NCI-H2196 (cell line): ENCODE measurements at regions not wholly inside any gene's neighbourhood (a gene's known extent, or its start where the extent isn't known, plus 50 kb on each side); places are given as distances from the start of the nearest gene placed in this dataset.

Experiments used
- DNase-seq: peaks from one replicate; lab custom pipeline; 2025; ENCODE audit not compliant: unreplicated experiment; lab: John Stamatoyannopoulos, UW

DNA sequence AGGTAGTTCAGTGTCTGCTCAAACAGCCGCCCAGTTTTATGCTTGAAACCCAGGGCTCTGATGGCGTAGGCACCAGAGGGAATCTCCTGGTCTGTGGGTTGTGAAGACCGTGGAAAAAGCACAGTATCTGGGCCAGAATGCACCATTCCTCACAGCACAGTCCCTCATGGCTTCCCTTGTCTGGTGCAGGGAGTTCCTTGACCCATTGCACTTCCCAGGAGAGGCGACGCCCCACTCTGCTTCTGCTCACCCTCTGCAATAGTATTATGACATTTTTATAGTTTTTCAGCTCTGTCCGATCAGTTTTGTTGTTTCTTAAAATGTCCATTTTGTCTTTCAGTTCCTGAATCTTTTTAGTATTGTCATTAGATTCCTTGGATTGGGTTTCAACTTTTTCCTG, 343.5 kb downstream of the EDEM1 start:
- no peak for DNase-seq

DNA sequence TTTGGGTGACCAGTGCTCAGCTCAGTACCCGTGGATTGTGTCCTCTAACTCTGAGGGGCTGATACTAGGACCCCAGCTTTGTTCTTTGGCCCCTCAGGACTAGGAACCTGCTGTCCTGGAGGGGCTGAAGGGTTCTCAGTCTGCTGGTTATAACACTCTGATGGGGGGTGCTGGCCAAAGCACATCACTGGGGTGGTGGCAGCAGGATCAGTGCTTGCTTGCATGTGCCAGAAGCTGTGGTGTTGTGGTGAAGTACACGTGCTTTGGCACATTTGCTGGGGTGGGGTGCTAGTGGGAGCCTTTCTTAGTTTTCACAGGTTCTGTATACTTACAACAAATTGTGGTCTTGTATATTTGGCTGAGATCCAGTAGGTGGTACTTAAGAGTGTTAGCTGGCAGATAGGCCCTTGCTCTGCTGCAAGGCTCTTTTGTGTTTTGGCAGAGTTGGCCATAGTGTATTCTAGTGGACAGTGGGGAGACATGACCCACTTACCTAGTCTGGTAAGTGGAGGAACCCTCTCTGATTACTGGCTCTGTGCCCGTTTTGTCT, 344.3 kb downstream of the EDEM1 start:
- no peak for DNase-seq

DNA sequence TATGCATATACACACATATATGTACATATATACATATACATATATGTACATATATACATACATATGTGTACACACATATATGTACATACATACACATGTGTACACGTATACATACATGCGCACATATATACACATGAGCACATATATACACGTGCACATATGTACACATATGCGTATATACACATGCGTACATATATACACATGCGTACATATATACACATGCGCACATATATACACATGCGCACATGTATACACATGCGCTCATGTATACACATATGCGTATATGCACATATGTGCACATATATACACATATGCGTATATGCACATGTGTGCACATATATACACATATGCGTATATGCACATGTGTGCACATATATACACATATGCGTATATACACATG, 353.0 kb downstream of the EDEM1 start:
- DNase-seq, result no peak

DNA sequence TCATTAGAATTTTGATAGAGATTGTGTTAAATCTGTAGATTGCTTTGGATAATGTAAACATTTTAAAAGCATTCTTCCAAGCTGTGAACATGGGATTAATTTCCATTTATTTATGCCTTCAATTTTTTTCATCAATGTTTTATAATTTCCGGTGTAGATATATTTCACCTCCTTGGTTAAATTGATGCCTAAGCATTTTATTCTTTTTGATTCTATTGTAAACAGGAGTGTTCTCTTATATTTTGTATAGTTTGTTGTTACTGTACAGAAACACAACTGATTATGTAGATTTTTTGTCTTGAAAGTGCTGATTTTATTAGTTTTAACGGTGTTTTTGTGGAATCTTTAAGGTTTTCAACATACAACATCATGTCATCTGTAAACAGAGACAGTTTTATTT, 355.0 kb downstream of the EDEM1 start:
- no peak for DNase-seq

DNA sequence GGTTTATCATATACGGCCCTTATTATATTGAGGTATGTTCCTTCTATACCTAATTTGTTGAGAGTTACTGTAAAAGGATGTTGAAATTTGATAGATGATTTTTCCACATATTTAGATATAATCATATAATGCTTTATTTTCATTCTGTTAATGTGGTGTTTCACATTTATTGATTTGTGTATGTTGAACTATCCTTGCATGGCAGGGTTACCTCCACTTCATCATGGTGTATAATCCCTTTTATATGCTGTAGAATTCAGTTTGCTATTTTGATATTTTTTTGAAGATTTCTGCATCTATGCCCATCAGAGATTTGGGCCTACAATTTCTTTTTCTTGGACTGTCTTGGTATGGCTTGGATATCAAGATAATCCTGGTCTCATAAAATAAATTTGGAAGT, 355.5 kb downstream of the EDEM1 start:
- DNase-seq, result no peak

DNA sequence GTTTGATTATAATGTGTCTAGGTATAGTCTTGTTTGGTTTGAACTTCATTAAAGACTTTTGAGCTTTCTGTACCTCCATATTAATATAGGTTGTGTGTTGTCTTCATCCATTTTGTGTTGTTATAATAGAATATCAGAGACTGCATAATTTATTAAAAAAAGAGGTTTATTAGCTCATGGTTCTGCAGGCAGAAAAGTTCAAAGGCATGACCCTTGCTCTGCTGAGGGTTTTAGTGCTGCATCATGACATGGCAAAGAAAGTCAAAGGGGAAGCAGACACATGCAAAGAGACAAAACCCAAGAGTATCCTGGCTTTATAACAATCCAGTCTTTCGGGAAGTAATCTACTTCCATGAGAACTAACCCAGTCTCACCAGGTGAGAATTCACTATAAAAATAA, 358.2 kb downstream of the EDEM1 start:
- DNase-seq, result no peak

DNA sequence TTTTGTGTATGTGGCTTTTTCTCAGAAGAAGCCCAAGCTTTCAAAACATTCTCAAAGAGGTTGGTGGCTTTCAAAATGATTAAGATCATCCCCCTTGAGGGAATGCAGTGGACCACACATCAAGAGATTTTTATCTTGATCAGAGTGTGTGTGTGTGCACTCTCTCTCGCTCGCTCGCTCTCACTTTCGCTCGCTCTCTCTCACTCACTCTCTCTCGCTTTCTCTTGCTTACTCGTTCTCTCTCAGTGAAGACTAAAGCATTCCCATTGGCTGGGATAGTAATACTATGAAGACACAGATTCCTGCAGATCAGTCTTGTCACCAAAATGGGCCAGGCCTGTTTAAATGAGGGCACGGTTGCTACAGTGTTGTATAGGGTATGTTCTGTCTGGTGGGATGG, 365.7 kb downstream of the EDEM1 start:
- DNase-seq, result no peak

DNA sequence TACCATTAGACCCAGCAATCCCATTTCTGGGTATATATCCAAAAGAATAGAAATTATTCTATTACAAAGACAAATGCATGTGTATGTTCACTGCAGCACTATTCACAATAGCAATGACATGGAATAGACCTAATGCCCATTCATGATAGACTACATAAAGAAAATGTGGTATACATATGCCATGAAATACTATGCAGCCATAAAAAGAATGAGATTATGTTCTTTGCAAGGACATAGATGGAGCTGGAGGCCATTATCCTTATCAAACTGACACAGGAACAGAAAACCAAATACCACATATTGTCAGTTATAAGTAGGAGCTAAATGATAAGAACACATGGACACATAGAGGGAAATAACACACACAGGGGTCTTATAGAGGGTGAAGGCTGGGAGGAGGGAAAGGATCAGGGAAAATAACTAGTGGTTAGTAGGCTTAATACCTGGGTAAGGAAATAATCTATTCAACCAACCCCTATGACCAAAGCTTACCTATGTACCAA, 366.8 kb downstream of the EDEM1 start:
- no peak for DNase-seq

DNA sequence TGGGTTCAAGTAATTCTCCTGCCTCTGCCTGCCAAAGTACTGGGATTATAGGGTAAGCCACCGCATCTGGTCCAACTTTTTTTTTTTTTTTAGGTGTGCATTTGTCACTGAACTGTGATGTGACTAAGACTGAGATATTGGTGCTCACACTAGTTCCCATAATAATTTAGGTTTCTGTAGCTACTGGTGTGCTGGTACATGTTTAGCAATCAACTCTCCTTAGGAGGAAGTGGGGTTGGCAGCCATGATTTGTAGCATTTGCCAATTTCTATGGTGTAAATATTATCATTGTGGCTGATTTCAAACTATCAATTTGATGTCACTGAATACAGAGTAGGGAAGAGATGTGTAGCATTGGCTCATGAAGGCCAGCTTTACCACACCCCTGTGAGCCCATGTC, 372.7 kb downstream of the EDEM1 start:
- DNase-seq, result no peak

DNA sequence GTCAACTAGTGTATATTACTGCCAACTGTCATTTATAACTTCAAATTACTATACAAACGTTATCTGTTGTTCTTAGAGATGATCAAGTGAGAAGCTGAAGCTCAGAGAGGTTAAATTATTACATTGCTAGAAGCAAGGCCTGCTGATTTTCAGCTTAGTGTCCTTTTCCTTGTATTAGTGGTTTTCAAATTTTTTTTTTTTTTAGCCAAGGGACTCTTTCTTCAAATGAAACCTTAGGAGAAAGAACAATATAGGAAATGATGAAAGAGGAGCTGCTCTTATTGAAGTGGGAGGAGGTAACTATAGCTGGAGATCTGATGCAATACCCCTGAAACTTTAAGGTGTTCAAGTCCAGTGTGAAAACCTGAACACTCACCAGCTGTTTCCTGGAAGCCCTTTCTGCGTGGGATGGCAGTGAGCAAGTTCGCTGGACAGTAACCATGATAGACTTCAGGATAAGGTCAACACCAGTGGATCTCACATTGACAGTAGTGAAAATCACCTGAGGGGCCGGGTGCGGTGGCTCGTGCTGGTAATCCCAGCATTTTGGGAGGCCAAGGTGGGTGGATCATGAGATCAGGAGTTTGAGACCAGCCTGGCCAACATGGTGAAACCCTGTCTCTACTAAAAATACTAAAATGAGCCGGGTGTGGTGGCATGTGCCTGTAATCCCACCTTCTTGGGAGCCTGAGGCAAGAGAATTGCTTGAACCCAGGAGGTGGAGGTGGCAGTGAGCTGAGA, 376.2 kb downstream of the EDEM1 start:
- DNase-seq, result no peak

DNA sequence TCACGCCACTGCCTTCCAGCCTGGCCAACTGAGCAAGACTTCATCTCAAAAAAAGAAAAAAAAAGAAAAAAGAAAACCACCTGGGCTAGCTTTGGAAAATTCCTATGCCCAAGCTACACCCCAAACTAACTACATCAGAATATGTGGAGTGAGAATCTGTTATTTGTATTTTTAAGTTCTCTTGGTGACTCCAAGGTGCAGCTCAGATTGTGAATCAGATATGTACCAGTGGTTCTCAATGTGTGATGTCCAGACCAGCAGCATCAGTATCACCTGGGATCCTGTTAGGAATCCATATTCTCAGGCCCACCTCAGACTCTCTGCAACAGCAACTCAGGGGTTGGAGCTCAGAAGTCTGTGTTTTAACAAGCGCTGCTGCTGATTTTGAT, 376.8 kb downstream of the EDEM1 start:
- no peak for DNase-seq

DNA sequence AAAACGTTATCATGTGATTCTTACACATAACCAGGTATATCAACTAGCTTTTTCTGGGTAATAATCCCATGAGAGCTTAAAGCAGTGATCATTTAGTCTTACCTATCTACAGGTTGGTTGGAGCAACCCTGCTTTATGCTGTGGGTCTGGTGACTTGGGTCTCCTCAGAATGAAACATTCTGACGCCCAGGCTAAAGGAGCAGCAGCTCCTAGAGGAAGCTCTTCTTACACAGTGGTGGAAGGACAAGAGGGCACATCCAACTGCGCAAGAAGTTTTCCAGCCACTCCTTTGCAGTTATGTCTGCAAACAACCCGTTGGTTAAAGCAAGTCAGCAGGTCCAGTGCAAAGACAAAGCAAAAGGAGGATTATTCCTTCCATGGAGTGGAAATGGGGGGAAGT, 377.5 kb downstream of the EDEM1 start:
- DNase-seq, result no peak

DNA sequence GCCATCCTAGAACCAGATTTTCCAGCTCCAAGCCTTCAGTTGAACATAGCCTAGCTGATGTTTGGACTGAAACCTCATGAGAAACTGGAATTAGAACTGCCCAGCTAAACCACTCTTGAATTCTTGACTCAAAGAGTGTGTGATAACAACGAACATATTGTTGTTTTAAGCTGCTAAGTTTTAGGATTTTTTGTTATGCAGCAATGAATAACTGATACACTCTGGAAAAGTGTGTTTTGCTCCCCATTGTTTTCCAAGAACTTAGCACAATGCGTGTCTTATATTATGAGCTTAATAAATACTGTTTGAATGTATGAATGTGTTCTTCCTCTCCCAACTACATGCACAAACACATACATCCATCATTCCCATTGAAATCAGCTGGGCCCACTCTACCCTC, 379.6 kb downstream of the EDEM1 start:
- no peak for DNase-seq

DNA sequence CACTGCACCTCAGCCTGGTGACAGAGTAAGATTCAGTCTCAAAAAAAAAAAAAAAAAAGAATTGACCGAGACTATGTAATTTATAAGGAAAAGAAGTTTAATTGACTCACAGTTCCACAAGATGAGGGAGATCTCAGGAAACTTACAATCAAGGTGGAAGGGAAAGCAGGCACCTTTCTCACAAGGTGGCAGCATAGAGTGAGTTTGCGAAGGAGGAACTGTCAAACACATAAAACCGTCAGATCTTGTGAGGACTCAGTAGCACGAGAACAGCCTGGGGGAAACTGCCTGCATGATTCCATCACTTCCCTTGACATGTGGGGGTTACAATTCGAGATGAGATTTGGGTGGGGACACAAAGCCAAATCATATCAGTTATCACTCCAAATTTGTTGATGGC, 380.9 kb downstream of the EDEM1 start:
- DNase-seq, result no peak

DNA sequence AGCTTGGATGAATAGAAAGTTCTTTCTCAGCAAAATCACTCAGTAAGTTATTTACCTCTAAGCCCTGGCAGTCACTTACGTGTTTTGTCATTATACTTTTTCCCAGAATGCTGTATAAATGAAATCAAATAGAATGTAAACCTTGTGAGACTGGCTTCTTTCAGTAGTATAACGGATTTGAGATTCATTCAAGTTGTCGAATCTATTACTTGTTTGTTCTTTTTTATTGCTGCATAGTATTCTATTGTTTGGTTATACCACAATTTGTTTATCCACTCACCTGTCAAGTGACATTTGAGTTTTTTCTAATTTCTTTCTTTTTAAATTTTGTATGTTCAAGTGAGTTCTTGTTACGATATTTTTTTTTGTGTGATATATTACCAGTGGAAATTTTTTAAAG, 381.6 kb downstream of the EDEM1 start:
- DNase-seq, result no peak

DNA sequence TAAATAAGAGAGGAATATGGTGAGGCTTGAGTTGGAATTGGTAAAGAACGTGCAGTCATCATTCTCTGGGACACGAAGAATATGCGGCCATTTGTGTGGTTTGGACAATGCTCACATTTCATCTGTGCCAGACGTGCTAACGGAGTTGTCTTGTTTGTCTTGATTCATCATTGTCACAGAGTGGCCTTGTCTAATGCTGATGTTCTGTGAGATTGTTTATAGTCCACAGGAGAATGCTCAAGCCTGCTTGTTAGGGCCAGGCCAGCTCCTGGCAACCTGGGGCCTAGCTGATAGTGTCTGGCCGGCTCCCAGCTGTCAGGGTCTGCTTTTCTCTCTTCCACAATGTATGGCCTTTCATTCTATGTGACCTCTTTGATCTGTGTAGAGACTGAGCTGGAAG, 384.7 kb downstream of the EDEM1 start:
- no peak for DNase-seq

DNA sequence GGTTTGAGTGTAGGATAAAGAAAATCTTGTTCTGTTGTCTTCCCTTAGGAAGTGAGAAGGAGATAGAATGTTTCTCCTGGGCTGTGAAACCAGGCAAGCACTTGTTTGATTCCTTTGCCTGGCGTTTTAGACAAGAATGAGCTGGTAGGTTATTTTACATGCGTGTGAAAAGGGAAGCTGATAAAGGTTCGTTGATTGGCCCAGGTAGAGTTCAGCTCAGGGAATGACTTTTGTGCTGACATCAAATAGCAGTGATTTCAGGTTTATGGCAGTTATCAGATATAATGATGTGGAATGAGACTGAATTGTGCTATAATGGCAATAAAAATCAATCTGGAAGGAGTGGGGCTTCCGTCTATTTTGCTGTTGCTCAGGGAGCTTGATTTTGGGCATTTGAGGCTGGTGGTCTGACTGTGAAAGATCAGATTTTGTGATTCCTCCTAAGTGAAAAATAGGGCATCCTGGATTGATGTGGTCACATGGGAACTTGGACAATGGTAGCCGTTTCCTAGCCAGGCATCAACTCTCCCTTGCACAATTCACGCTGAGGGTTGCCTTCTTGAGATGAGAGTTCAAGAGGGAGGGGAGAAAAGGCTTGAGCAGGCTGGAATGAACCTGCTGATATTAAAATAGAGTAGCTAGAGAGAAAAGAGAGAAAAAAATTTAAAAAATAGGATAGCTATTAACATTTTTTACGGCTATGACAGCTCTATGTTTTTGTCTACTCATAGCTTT, 388.9 kb downstream of the EDEM1 start:
- no peak for DNase-seq

DNA sequence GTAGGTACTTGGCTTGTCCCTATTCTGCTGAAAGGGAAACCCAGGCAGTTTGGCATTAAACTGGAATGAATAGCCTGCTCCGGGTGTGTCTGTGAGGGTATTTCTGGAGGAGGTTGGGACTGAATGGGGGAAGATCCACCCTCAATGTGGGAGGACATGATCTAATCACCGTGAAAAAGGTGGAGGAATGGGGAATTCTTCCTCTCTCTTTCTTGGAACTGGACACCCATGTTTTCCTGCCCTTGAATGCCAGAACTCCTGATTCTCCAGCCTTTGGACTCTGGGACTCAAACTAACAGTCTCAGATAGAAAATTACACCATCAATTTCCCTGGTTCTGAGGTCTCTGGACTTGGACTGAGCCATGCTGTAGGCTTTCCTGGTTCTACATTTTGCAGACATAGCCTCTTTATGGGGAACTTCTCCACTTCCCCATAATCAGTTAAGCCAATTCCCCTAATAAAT, 391.7 kb downstream of the EDEM1 start:
- DNase-seq, result no peak

DNA sequence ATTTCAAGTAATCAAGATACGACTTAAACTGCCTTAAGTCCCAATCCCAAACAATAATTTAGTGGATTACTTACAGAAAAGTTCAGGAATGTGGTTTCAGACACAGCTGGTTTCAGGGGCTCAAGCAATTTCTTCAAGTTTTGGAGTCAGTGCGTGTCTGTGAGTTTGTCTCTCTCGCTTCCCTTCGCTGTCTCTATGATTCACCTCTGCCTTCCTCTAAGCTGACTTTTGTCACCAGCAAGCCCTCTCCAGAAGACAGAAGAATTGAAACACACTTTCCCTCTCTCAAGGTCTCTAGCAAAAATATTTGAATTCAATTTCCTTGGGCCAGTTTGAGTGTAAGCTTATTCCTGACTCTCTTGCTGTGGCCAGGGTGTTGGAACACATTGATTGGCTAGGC, 392.4 kb downstream of the EDEM1 start:
- DNase-seq, result no peak

DNA sequence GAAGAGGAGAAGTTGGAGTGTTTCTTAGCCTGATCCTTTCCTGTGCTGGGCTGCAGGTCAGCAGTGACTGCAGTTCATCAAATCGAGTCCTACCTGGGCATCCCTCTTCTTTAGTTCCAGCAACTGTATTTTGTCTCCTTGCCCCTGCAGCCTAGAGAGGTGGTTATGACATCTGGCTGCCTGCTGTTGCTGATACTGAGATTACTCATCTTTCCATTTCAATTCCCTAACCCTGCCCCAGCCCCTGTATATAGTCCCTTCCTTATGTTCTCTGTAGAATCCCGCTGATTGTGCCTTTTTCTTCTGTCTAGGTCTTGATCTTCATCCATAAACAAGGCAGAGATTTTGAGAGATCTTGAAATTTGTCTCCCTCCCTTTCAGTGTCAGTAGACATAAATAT, 393.3 kb downstream of the EDEM1 start:
- no peak for DNase-seq

DNA sequence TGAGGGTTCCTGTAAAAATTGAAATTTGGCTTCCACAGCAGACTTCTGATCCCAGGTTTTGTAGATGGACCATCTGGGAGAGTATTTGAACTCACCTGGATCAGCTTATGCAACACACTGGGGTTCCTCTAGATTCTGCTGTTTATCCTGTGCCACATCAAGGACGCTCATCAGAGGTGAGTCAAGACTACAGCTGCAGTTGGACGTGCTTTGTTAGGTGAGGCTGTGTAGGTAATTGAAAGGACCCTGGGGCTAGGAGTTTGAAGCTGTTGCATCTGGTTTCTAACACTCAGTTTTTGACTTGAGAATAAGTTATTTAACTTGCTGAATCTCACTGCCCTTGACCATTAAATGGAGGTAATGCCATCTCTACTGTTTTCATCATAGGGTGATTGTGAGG, 394.2 kb downstream of the EDEM1 start:
- DNase-seq, result no peak

DNA sequence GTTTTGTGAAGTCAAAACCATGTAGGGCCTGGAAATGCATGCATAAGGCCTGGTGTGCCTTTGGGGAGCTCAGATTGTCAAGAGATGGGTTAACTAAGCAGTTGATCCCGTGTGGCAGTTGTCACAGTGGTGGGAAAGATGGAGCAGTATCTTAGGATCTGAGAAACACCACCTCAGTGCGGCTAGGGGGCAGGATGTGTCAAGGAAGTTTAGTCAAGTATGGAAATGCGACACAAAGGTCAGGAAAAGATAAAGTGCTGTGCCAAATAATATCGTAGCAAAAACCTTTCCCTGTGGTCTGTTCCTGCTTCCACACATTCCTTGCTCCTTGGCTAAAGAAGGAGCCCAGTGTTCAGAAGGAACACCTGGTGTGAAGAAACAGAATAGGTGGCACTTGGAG, 396.4 kb downstream of the EDEM1 start:
- DNase-seq, result no peak
